ENCODE measurements at regions not wholly inside any gene's neighbourhood (a gene's known extent, or its start where the extent isn't known, plus 50 kb on each side); places are given as distances from the start of the nearest gene placed in this dataset.
"Not testable (repeated sequence)": the region's sequence is repeated elsewhere in the genome, so short reads cannot be mapped to it uniquely, and the experiment has no call there.

GRCh38 chr6:94175465-94175864 lies 756.1 kb upstream of the EPHA7 start:
- Histone ChIP-seq H3K9ac (no peak overlapping the region), H3K36me3 (ENCODE audit: control insufficient read depth, insufficient read depth, low read length) (no peaks in the 10 kb centered on the region), H3K9me3 (ENCODE audit: control insufficient read depth, low read length) (no peaks in the 10 kb centered on the region), H3K27me3 (ENCODE audit: control insufficient read depth, insufficient read depth, low read length) (no peaks in the 10 kb centered on the region), H2AFZ (no peak overlapping the region), H3K79me2 (no peaks in the 10 kb centered on the region), H3K4me2 (ENCODE audit: low read length) (no peak overlapping the region), H3K4me3 (ENCODE audit: low read depth, low read length) (no peak overlapping the region), H3K27ac (no peak overlapping the region), H3K4me1 (no peaks in the 10 kb centered on the region)
- TF ChIP-seq CTCF (IDR thresholded peaks at IDR 0.05) = no peak

GRCh38 chr6:94163877-94164276 lies 744.5 kb upstream of the EPHA7 start:
- no peaks in the 10 kb centered on the region for H3K9me3 ChIP-seq (ENCODE audit: control insufficient read depth, low read length)
- H3K27ac ChIP-seq = no peak overlapping the region
- H3K27me3 ChIP-seq (ENCODE audit: control insufficient read depth, insufficient read depth, low read length) = no peaks in the 10 kb centered on the region
- H3K4me3 ChIP-seq (ENCODE audit: low read depth, low read length) = no peak overlapping the region
- no peak overlapping the region for H3K4me2 ChIP-seq (ENCODE audit: low read length)
- H3K9ac ChIP-seq = no peak overlapping the region
- H3K79me2 ChIP-seq = no peaks in the 10 kb centered on the region
- no peaks in the 10 kb centered on the region for H3K4me1 ChIP-seq
- TF ChIP-seq CTCF (IDR thresholded peaks at IDR 0.05) = no peak
- no peak overlapping the region for H2AFZ ChIP-seq
- H3K36me3 ChIP-seq (ENCODE audit: control insufficient read depth, insufficient read depth, low read length) = no peaks in the 10 kb centered on the region

GRCh38 chr6:94150886-94151285 lies 731.5 kb upstream of the EPHA7 start:
- H3K4me3 ChIP-seq (ENCODE audit: low read depth, low read length) = no peak overlapping the region
- H3K9ac ChIP-seq = no peak overlapping the region
- H3K4me1 ChIP-seq = no peaks in the 10 kb centered on the region
- H2AFZ ChIP-seq = no peak overlapping the region
- no peaks in the 10 kb centered on the region for H3K9me3 ChIP-seq (ENCODE audit: control insufficient read depth, low read length)
- H3K4me2 ChIP-seq (ENCODE audit: low read length) = no peak overlapping the region
- H3K27ac ChIP-seq = no peak overlapping the region
- no peaks in the 10 kb centered on the region for H3K27me3 ChIP-seq (ENCODE audit: control insufficient read depth, insufficient read depth, low read length)
- no peaks in the 10 kb centered on the region for H3K36me3 ChIP-seq (ENCODE audit: control insufficient read depth, insufficient read depth, low read length)
- no peaks in the 10 kb centered on the region for H3K79me2 ChIP-seq
- TF ChIP-seq CTCF (IDR thresholded peaks at IDR 0.05) = no peak

GRCh38 chr6:94144807-94145206 lies 725.4 kb upstream of the EPHA7 start:
- no peaks in the 10 kb centered on the region for H3K9me3 ChIP-seq (ENCODE audit: control insufficient read depth, low read length)
- H3K4me1 ChIP-seq = no peaks in the 10 kb centered on the region
- TF ChIP-seq CTCF (IDR thresholded peaks at IDR 0.05) = no peak
- no peak overlapping the region for H3K27ac ChIP-seq
- no peak overlapping the region for H3K4me3 ChIP-seq (ENCODE audit: low read depth, low read length)
- H3K9ac ChIP-seq = no peak overlapping the region
- H2AFZ ChIP-seq = no peak overlapping the region
- no peaks in the 10 kb centered on the region for H3K27me3 ChIP-seq (ENCODE audit: control insufficient read depth, insufficient read depth, low read length)
- no peaks in the 10 kb centered on the region for H3K36me3 ChIP-seq (ENCODE audit: control insufficient read depth, insufficient read depth, low read length)
- no peaks in the 10 kb centered on the region for H3K79me2 ChIP-seq
- no peak overlapping the region for H3K4me2 ChIP-seq (ENCODE audit: low read length)

GRCh38 chr6:94137178-94137577 lies 717.8 kb upstream of the EPHA7 start:
- not testable (repeated sequence) for H3K9me3 ChIP-seq (ENCODE audit: control insufficient read depth, low read length); H2AFZ ChIP-seq; H3K4me1 ChIP-seq; H3K27ac ChIP-seq; H3K36me3 ChIP-seq (ENCODE audit: control insufficient read depth, insufficient read depth, low read length); H3K9ac ChIP-seq; H3K4me3 ChIP-seq (ENCODE audit: low read depth, low read length); H3K27me3 ChIP-seq (ENCODE audit: control insufficient read depth, insufficient read depth, low read length); H3K79me2 ChIP-seq; H3K4me2 ChIP-seq (ENCODE audit: low read length)
